ENCODE measurements at regions not wholly inside any gene's neighbourhood (a gene's known extent, or its start where the extent isn't known, plus 50 kb on each side); places are given as distances from the start of the nearest gene placed in this dataset.

DNA sequence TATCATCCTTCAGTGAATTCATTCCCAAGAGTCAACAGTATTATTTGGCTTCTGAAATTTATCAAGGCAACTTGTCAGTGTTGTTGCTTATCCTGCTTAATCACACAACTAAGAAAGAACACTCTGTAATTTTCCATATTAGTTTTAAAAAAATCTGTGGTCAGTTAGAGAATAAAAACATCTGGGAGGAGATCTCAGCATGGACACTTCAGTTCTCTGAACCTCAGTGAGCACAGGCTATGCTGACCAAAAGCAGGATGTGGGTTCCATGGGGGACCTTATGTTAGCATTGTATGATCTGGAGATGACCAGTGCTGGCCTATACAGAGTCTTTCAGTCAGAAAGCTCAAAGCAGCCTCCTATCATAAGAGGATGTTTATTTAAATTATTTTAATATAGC lies 79.1 kb upstream of the KLHL14 start:
- TF ChIP-seq, protein P1, sequence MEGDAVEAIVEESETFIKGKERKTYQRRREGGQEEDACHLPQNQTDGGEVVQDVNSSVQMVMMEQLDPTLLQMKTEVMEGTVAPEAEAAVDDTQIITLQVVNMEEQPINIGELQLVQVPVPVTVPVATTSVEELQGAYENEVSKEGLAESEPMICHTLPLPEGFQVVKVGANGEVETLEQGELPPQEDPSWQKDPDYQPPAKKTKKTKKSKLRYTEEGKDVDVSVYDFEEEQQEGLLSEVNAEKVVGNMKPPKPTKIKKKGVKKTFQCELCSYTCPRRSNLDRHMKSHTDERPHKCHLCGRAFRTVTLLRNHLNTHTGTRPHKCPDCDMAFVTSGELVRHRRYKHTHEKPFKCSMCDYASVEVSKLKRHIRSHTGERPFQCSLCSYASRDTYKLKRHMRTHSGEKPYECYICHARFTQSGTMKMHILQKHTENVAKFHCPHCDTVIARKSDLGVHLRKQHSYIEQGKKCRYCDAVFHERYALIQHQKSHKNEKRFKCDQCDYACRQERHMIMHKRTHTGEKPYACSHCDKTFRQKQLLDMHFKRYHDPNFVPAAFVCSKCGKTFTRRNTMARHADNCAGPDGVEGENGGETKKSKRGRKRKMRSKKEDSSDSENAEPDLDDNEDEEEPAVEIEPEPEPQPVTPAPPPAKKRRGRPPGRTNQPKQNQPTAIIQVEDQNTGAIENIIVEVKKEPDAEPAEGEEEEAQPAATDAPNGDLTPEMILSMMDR (IDR thresholded peaks at IDR 0.05; ENCODE audit: insufficient read depth, low read length, severe bottlenecking) = no peak
- no peaks in the 10 kb centered on the region for H3K36me3 ChIP-seq (ENCODE audit: control insufficient read depth, insufficient read depth, low read length)
- DNase-seq (ENCODE audit: low read depth) (no peak), FAIRE-seq (no peak)
- H3K4me3 ChIP-seq (ENCODE audit: low read depth, low read length) = no peak overlapping the region
- no peaks in the 10 kb centered on the region for H3K27me3 ChIP-seq (ENCODE audit: control insufficient read depth, insufficient read depth, low read length)

DNA sequence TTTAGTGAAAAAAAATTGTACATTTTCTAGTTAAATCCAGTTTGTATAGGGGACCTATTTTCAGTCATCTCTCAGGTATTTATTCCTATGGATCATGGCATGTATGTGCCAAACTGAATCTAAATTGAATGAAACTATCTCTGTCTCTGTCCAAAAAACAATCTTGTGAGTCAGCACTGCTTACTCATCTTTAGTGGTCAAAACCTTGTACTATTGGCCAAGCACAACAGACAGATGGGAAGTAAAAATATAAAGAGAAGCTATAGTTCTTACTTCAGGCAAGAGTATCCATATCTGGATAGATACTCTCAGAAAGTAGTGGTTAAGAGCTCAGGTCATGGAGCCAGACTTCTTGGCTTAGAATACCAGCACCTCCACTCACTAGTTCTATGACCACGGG lies 76.0 kb upstream of the KLHL14 start:
- Histone ChIP-seq H3K4me3 (ENCODE audit: low read depth, low read length) (no peak overlapping the region), H3K36me3 (ENCODE audit: control insufficient read depth, insufficient read depth, low read length) (no peaks in the 10 kb centered on the region), H3K27me3 (ENCODE audit: control insufficient read depth, insufficient read depth, low read length) (no peaks in the 10 kb centered on the region)
- no peak for FAIRE-seq
- DNase-seq (ENCODE audit: low read depth) = peak; percentile 17
- TF ChIP-seq, protein P1 (IDR thresholded peaks at IDR 0.05; ENCODE audit: insufficient read depth, low read length, severe bottlenecking) = no peak

DNA sequence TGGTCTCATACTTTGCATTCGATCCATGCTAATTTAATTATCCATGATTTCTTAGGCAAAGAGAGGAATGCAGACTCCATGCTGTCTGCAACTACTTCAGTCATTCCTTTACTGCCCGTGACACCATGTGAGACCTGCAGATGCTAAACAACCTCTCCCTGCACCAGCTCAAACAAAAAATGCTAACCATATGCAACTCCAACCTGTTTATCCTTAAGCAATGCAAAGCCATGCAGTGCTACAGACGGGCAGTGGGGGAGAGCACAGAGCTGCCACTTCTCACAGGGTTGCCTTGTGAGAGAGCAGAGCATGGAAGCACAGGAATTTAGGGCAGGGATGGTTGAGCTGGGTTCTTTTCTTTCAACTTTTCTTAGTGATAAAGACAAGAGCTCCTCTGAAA lies 74.9 kb upstream of the KLHL14 start:
- no peak for FAIRE-seq
- TF ChIP-seq, protein P1 (IDR thresholded peaks at IDR 0.05; ENCODE audit: insufficient read depth, low read length, severe bottlenecking) = no peak

DNA sequence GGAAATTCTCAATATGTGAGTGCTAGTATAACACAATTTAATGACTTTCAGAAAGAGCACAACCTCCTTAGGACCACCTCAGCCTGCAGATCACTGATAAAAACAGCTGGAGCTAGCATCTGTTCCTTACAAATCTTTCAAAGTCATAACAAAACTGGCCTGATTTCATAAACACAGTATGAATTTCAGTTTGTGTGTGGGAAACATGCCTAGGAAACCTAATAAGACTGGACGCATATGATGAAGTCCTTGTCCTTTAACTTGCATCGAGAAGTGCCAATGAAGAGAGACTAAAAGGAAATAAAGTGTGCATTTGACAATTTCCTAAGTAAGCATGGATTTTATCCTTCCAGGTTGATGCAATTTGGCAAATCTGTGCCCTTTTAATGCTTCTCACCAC lies 74.1 kb upstream of the KLHL14 start:
- Histone ChIP-seq H3K4me3 (ENCODE audit: low read depth, low read length) (no peak overlapping the region), H3K36me3 (ENCODE audit: control insufficient read depth, insufficient read depth, low read length) (no peaks in the 10 kb centered on the region), H3K27me3 (ENCODE audit: control insufficient read depth, insufficient read depth, low read length) (no peaks in the 10 kb centered on the region)
- TF ChIP-seq, protein P1 (IDR thresholded peaks at IDR 0.05; ENCODE audit: insufficient read depth, low read length, severe bottlenecking) = no peak
- FAIRE-seq = no peak
- DNase-seq (ENCODE audit: low read depth) = no peak

More for the DNA sequence above, 74.9 kb upstream of the KLHL14 start:
- H3K4me3 ChIP-seq (ENCODE audit: low read depth, low read length) = no peak overlapping the region
- no peak for DNase-seq (ENCODE audit: low read depth)
- H3K27me3 ChIP-seq (ENCODE audit: control insufficient read depth, insufficient read depth, low read length) = no peaks in the 10 kb centered on the region
- H3K36me3 ChIP-seq (ENCODE audit: control insufficient read depth, insufficient read depth, low read length) = no peaks in the 10 kb centered on the region

DNA sequence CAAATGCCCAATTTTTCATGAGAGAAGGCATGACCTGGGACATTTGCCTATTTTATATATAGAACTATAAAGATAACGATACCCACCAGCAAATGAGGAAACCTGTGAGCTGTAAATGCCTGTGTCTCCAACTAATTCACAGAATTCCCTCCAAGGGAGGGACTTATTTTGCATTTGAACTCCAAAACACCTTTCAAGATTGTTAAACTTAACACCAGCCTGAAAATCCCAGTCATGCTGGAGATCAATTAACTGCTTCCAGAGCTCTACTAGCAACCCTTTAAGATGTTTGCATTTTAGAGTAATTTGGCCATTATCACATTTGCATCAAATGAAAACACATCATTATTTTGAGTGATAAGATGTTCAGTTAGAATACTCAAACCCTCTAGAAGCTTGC lies 68.1 kb upstream of the KLHL14 start:
- DNase-seq (ENCODE audit: low read depth) = no peak
- Histone ChIP-seq H3K4me3 (ENCODE audit: low read depth, low read length) (no peak overlapping the region), H3K27me3 (ENCODE audit: control insufficient read depth, insufficient read depth, low read length) (no peaks in the 10 kb centered on the region), H3K36me3 (ENCODE audit: control insufficient read depth, insufficient read depth, low read length) (no peaks in the 10 kb centered on the region)
- TF ChIP-seq, protein P1 (IDR thresholded peaks at IDR 0.05; ENCODE audit: insufficient read depth, low read length, severe bottlenecking) = no peak
- FAIRE-seq = no peak

DNA sequence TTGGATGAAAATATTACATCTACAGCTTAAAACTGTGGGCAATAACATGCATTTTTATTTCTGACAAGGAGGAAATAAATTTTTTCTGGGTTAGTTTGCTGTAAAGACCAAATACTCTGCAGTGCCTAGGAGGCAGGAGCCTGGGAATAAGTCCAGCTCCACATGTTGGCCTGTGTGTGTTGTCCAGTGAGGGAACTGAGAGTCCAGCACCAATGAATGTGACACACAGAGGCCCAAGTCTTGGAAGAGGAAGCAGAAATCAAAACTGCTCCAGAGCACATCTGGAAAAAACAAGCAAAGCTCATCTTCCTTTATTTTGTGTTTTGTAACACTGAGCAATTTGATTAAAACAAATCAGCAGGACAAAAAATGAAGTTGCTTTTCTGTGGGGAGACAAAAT lies 63.1 kb upstream of the KLHL14 start:
- no peak for DNase-seq (ENCODE audit: low read depth)
- no peaks in the 10 kb centered on the region for H3K36me3 ChIP-seq (ENCODE audit: control insufficient read depth, insufficient read depth, low read length)
- no peak overlapping the region for H3K4me3 ChIP-seq (ENCODE audit: low read depth, low read length)
- H3K27me3 ChIP-seq (ENCODE audit: control insufficient read depth, insufficient read depth, low read length) = no peaks in the 10 kb centered on the region
- FAIRE-seq = no peak
- TF ChIP-seq, protein P1 (IDR thresholded peaks at IDR 0.05; ENCODE audit: insufficient read depth, low read length, severe bottlenecking) = no peak
